Panc1 (cell line): ENCODE measurements at regions not wholly inside any gene's neighbourhood (a gene's known extent, or its start where the extent isn't known, plus 50 kb on each side); places are given as distances from the start of the nearest gene placed in this dataset.

Source experiments
- ATAC-seq: fragments of 200-7000 bp; cut with Tn5 transposase; 2 replicates; pipeline ENCODE4 v1.9.1; 2020; ENCODE audit warnings: mild to moderate bottlenecking, moderate library complexity
- BruUV-seq: library from RNA; stranded (reverse); fragments of 400-500 nt; replicated peaks from 2 replicates; lab custom pipeline; 2021; lab: Mats Ljungman, UMichigan
- CTCF ChIA-PET: fragments of 300-600 bp; sonication (Branson Sonifier 250); formaldehyde crosslinking; loops from one replicate; lab custom pipeline; 2022; ENCODE audit warnings: antibody characterized with exemption; lab: Charles Lee
- POLR2A ChIA-PET: fragments of 300-600 bp; sonication (Branson Sonifier 250); formaldehyde crosslinking; loops from one replicate; lab custom pipeline; 2022; ENCODE audit warnings: antibody characterized with exemption; lab: Charles Lee
- DNase-seq: peaks from one replicate; pipeline ENCODE4 v3.0.0-alpha.2; 2010; ENCODE audit warnings: low read depth, low spot score
- H3K27ac ChIP-seq: 2 replicates; pipeline ENCODE4 v1.5.1; 2011; ENCODE audit warnings: mild to moderate bottlenecking, low read length, inconsistent platforms
- H3K27me3 ChIP-seq: fragments of 200-500 bp; sonication (Bioruptor generic); 2 replicates; pipeline ENCODE4 v1.6.0; 2014; ENCODE audit warnings: low read length, inconsistent platforms; ENCODE audit not compliant: control insufficient read depth, insufficient read depth
- H3K36me3 ChIP-seq: fragments of 200-500 bp; sonication (Bioruptor generic); 2 replicates; pipeline ENCODE4 v1.5.1; 2014; ENCODE audit warnings: inconsistent platforms, mild to moderate bottlenecking, low read length, moderate library complexity; ENCODE audit not compliant: control insufficient read depth, insufficient read depth
- H3K4me1 ChIP-seq: 2 replicates; pipeline ENCODE4 v1.5.1; 2011; ENCODE audit warnings: inconsistent platforms, mild to moderate bottlenecking, low read length, moderate library complexity; ENCODE audit not compliant: control insufficient read depth, insufficient read depth
- H3K4me3 ChIP-seq, 2 experiments: 2 replicates each; pipeline ENCODE4 v1.5.1; 2011 to 2012; ENCODE audit warnings: low read depth in 2 of 2, low read length in 2 of 2, mild to moderate bottlenecking in 2 of 2, inconsistent platforms in 1 of 2, moderate library complexity in 1 of 2
- H3K9me3 ChIP-seq: fragments of 200-500 bp; sonication (Bioruptor generic); 2 replicates; pipeline ENCODE4 v1.5.1; 2014; ENCODE audit warnings: low read depth, mild to moderate bottlenecking, inconsistent platforms, low read length, moderate library complexity; ENCODE audit not compliant: control insufficient read depth, insufficient read depth
- CTCF ChIP-seq: fragments of 450-650 bp; IDR thresholded peaks from 2 replicates; pipeline ENCODE4 v1.5.1; 2017; ENCODE audit warnings: mild to moderate bottlenecking
- POLR2AphosphoS5 ChIP-seq: IDR thresholded peaks from 2 replicates; pipeline ENCODE4 v1.6.1; 2012; ENCODE audit warnings: mild to moderate bottlenecking, low read depth, low read length, moderate library complexity
- REST ChIP-seq, 2 experiments: IDR thresholded peaks; 2 replicates each; pipeline ENCODE4 v1.6.1; 2011 to 2012; ENCODE audit warnings: low read depth in 2 of 2, control low read depth in 1 of 2, low read length in 1 of 2, mild to moderate bottlenecking in 1 of 2, moderate library complexity in 1 of 2; ENCODE audit not compliant: insufficient read depth in 1 of 2
- SIN3A ChIP-seq: IDR thresholded peaks from 2 replicates; pipeline ENCODE4 v1.6.1; 2012; ENCODE audit warnings: low read depth, mild to moderate bottlenecking, low read length, moderate library complexity, borderline replicate concordance; ENCODE audit not compliant: insufficient read depth
- TCF7L2 ChIP-seq: IDR thresholded peaks from 2 replicates; pipeline ENCODE4 v1.6.1; 2011; ENCODE audit warnings: mild to moderate bottlenecking, low read depth, low read length, inconsistent platforms
- in situ Hi-C: cut with HindIII; loops from 2 replicates; pipeline ENCODE4 v1.10.0; 2016; ENCODE audit warnings: low sequenced_read_pairs, low pct_unique_long_range_greater_than_20kb
- intact Hi-C: fragments of 100-400 bp; cut with micrococcal nuclease; formaldehyde crosslinking; loops from one replicate; pipeline ENCODE4 v1.10.0; 2022; ENCODE audit not compliant: unreplicated experiment

GRCh38 chr4:187840814-187841213, 154.8 kb upstream of the ZFP42 start:
- CTCF ChIA-PET: no interaction called here
- H3K4me3 ChIP-seq: no peak overlapping the region
- TF ChIP-seq TCF7L2: no peak
- TF ChIP-seq POLR2AphosphoS5: no peak
- no peak for TF ChIP-seq CTCF
- no peak for TF ChIP-seq REST (IDR thresholded peaks at IDR 0.05; ENCODE audit: insufficient read depth in 1 of 2, low read depth in 2 of 2, low read length in 1 of 2)
- TF ChIP-seq SIN3A: no peak
- intact Hi-C loops: no loop called here
- BruUV-seq: no TSS peak
- ATAC-seq (no peak), DNase-seq (no peak)
- POLR2A ChIA-PET: no interaction called here
- H3K4me1 ChIP-seq: no peaks in the 10 kb centered on the region
- H3K27me3 ChIP-seq: no peaks in the 10 kb centered on the region
- no peaks in the 10 kb centered on the region for H3K9me3 ChIP-seq
- no peaks in the 10 kb centered on the region for H3K36me3 ChIP-seq
- in situ Hi-C loops: no loop called here
- no peak overlapping the region for H3K27ac ChIP-seq

DNA sequence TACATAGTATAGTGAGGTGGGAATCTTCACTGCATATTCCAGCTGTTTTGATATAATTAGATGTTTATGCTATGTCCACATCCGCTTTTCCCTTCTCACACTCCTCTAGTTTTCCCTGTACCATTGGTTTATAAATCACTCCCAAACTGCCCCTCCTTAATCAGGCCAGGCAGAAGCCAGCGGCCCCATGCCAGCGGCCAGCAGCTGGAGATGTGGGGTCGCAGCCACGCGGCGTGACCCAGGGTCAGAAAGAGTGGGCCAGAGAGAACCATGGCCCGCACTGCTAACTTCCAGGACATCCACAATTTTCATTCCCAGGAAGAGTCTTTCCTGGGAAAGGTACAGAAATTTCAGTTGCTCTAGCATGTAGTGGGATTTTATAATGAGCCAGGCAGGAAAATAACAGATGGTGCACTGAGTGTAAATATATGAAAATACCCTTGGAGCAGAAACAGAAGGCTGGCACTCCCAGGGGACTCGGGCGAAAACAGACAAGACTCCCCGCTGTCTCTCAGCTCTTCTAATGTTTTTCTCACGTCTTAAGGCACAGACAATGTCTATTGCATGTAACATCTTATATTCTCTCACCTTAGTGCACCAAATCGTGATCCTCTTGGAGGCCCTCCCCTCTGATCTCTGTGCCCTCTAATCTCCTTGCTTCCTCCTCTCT, 145.9 kb upstream of the ZFP42 start:
- in situ Hi-C loops (no loop called here), intact Hi-C loops (no loop called here)
- no peak overlapping the region for H3K4me3 ChIP-seq
- H3K27ac ChIP-seq: no peak overlapping the region
- no peak for TF ChIP-seq POLR2AphosphoS5
- no peak for TF ChIP-seq SIN3A
- no peak for TF ChIP-seq TCF7L2
- TF ChIP-seq REST (IDR thresholded peaks at IDR 0.05; ENCODE audit: insufficient read depth in 1 of 2, low read depth in 2 of 2, low read length in 1 of 2): no peak
- no peak for TF ChIP-seq CTCF
- no peak for DNase-seq
- POLR2A ChIA-PET: no interaction called here
- H3K4me1 ChIP-seq: no peaks in the 10 kb centered on the region
- no TSS peak for BruUV-seq
- H3K9me3 ChIP-seq: no peaks in the 10 kb centered on the region
- CTCF ChIA-PET: no interaction called here
- no peaks in the 10 kb centered on the region for H3K27me3 ChIP-seq
- no peaks in the 10 kb centered on the region for H3K36me3 ChIP-seq
- no peak for ATAC-seq
